Bronchial epithelial cell (primary cell): ENCODE measurements at regions not wholly inside any gene's neighbourhood (a gene's known extent, or its start where the extent isn't known, plus 50 kb on each side); places are given as distances from the start of the nearest gene placed in this dataset.

Experiments used
- DNase-seq: peaks from one replicate; pipeline ENCODE4 v3.0.0-alpha.2; 2010; ENCODE audit warnings: low read depth
- FAIRE-seq: peaks from 2 replicates; lab custom pipeline; 2011; peaks lifted over from hg19 to GRCh38; lab: Jason Lieb, UNC
- H3K27me3 ChIP-seq: 2 replicates; pipeline ENCODE4 v1.5.1; 2011; ENCODE audit warnings: low read length; ENCODE audit not compliant: control insufficient read depth, insufficient read depth
- H3K36me3 ChIP-seq: 2 replicates; pipeline ENCODE4 v1.5.1; 2011; ENCODE audit warnings: low read length; ENCODE audit not compliant: control insufficient read depth, insufficient read depth
- H3K4me3 ChIP-seq: 2 replicates; pipeline ENCODE4 v1.5.1; 2011; ENCODE audit warnings: mild to moderate bottlenecking, low read depth, low read length, control low read depth
- TF ChIP-seq, protein P1 (sequence below): IDR thresholded peaks from 2 replicates; pipeline ENCODE4 v1.5.1; 2011; ENCODE audit warnings: mild to moderate bottlenecking, moderate library complexity, low read length, control low read depth, inconsistent platforms; ENCODE audit not compliant: insufficient read depth, severe bottlenecking

GRCh38 chr11:92026664-92027063, 198.0 kb upstream of the FAT3 start:
- FAIRE-seq (no peak), DNase-seq (no peak)
- Histone ChIP-seq H3K27me3 (no peaks in the 10 kb centered on the region), H3K36me3 (no peaks in the 10 kb centered on the region), H3K4me3 (no peak overlapping the region)
- TF ChIP-seq, protein P1, sequence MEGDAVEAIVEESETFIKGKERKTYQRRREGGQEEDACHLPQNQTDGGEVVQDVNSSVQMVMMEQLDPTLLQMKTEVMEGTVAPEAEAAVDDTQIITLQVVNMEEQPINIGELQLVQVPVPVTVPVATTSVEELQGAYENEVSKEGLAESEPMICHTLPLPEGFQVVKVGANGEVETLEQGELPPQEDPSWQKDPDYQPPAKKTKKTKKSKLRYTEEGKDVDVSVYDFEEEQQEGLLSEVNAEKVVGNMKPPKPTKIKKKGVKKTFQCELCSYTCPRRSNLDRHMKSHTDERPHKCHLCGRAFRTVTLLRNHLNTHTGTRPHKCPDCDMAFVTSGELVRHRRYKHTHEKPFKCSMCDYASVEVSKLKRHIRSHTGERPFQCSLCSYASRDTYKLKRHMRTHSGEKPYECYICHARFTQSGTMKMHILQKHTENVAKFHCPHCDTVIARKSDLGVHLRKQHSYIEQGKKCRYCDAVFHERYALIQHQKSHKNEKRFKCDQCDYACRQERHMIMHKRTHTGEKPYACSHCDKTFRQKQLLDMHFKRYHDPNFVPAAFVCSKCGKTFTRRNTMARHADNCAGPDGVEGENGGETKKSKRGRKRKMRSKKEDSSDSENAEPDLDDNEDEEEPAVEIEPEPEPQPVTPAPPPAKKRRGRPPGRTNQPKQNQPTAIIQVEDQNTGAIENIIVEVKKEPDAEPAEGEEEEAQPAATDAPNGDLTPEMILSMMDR = no peak

- DNase-seq = peak; percentile 66
- TF ChIP-seq, protein P1 = no peak
- FAIRE-seq = no peak
- no peaks in the 10 kb centered on the region for H3K27me3 ChIP-seq
- no peak overlapping the region for H3K4me3 ChIP-seq
- H3K36me3 ChIP-seq = no peaks in the 10 kb centered on the region
These were observed 199.8 kb upstream of the FAT3 start for GRCh38 chr11:92024788-92025187.

DNA sequence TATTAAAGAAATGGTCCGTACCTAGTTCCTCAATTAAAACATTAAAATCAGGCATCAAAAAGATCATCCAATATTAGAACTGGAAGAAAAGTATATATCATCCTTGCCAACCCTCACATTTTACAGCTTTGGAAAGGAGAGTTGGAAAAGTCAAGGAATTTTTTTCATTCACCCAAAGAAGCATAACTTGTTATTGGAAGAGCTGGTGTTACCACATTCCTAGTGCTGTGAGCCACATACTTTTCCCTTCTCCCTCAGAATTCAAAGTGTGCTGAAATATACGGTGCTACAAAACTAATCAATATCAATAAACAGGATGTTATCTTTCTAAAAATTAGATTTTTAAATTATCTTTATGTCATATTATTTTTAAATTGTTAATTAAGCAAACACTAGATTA, 202.1 kb upstream of the FAT3 start:
- Histone ChIP-seq H3K4me3 (no peak overlapping the region), H3K27me3 (no peaks in the 10 kb centered on the region), H3K36me3 (no peaks in the 10 kb centered on the region)
- FAIRE-seq = no peak
- no peak for DNase-seq
- TF ChIP-seq, protein P1 = no peak

GRCh38 chr11:92018332-92018731, 206.3 kb upstream of the FAT3 start:
- no peak overlapping the region for H3K4me3 ChIP-seq
- H3K27me3 ChIP-seq = no peaks in the 10 kb centered on the region
- H3K36me3 ChIP-seq = no peaks in the 10 kb centered on the region
- DNase-seq (no peak), FAIRE-seq (no peak)
- TF ChIP-seq, protein P1 = no peak

- FAIRE-seq (no peak), DNase-seq (no peak)
- Histone ChIP-seq H3K4me3 (no peak overlapping the region), H3K36me3 (no peaks in the 10 kb centered on the region), H3K27me3 (no peaks in the 10 kb centered on the region)
- TF ChIP-seq, protein P1 = no peak
These were observed 216.4 kb upstream of the FAT3 start for GRCh38 chr11:92008249-92008648.

DNA sequence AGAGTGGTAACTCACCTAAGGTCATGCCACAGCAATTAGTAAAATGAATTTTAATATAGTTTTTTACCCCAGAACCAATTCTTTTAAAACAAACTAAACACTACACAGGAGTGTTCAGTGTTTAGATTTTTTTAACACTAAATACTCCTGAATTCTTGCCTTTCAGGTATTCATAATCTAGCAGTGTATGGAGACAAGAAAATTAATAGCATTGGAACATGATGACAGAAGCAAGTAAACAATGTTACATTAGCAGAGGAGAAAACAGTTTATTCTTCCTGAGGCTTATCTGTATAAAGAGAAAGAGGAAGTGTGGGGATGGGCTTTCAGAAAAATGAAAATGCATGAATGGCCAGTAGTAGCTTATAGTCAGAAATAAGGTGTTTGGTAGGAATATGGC, 222.1 kb upstream of the FAT3 start:
- no peaks in the 10 kb centered on the region for H3K27me3 ChIP-seq
- DNase-seq (no peak), FAIRE-seq (no peak)
- no peak overlapping the region for H3K4me3 ChIP-seq
- TF ChIP-seq, protein P1 = no peak
- H3K36me3 ChIP-seq = no peaks in the 10 kb centered on the region
